Spleen (tissue), 7 donors: ENCODE measurements at regions not wholly inside any gene's neighbourhood (a gene's known extent, or its start where the extent isn't known, plus 50 kb on each side); places are given as distances from the start of the nearest gene placed in this dataset.

ENCODE experiments used
- CTCF ChIP-seq, 11 experiments: fragments of 200-600 bp in 7 of 11; fragments of 450-650 bp in 4 of 11; sonication (generic) in 4 of 11; IDR thresholded peaks in 8 of 11; conservative IDR thresholded peaks in 3 of 11; 1 replicate in 7 of 11; 2 replicates in 4 of 11; pipeline versions ENCODE4 v1.4.0 to v1.8.0; 2016 to 2021; ENCODE audit warnings: antibody characterized with exemption in 11 of 11, inconsistent platforms in 4 of 11, mild to moderate bottlenecking in 1 of 11
- POLR2AphosphoS5 ChIP-seq, 3 donors: sonication (generic); formaldehyde crosslinking; IDR thresholded peaks; one replicate each; pipeline ENCODE4 v1.5.1; 2017; ENCODE audit warnings: antibody characterized with exemption in 3 of 3
- donor health status: DM: no; HTN: no; CAD: no; lungs with moderate emphysema.
- donor health status: DM: no; HTN: no; CAD: no.
- donor health status: DM: no; HTN: no; CAD: no.

DNA sequence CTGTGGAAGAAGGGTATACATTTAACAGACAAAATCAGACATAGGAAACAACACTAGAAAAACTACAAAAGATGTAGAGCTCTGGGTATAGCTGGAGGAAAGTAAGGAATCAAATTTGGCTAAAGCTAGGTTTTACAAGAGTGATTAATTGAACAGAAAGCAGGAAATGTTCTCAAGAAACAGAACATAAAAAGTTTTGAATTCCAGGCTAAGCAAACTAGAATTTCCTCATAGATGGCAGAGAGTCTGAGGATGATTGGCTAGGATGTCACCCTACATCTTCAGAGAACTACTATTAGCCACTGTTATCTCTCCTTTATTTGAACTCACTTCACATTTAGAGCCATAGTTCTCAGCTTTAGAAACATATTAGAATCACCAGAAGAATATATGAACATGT is 502.1 kb upstream of the PAPPA start:
- TF ChIP-seq CTCF (IDR thresholded peaks at IDR 0.05 in 8 of 11, conservative IDR thresholded peaks at IDR 0.05 in 3 of 11): no peak
- no peak for TF ChIP-seq POLR2AphosphoS5 (IDR thresholded peaks at IDR 0.05)
